ENCODE measurements at regions not wholly inside any gene's neighbourhood (a gene's known extent, or its start where the extent isn't known, plus 50 kb on each side); places are given as distances from the start of the nearest gene placed in this dataset.

- no peak for TF ChIP-seq CTCF (IDR thresholded peaks at IDR 0.05; ENCODE audit: low read depth, low read length)
- TF ChIP-seq POLR2A (IDR thresholded peaks at IDR 0.05; ENCODE audit: extremely low read depth, insufficient read length) = no peak
- TF ChIP-seq MYC (IDR thresholded peaks at IDR 0.05; ENCODE audit: low read depth, low read length) = no peak
- TF ChIP-seq MAX (IDR thresholded peaks at IDR 0.05; ENCODE audit: low read depth, low read length) = no peak
These were observed 220.5 kb upstream of the ADRA1B start for GRCh38 chr5:159695741-159696294.
